ENCODE measurements at regions not wholly inside any gene's neighbourhood (a gene's known extent, or its start where the extent isn't known, plus 50 kb on each side); places are given as distances from the start of the nearest gene placed in this dataset.

DNA sequence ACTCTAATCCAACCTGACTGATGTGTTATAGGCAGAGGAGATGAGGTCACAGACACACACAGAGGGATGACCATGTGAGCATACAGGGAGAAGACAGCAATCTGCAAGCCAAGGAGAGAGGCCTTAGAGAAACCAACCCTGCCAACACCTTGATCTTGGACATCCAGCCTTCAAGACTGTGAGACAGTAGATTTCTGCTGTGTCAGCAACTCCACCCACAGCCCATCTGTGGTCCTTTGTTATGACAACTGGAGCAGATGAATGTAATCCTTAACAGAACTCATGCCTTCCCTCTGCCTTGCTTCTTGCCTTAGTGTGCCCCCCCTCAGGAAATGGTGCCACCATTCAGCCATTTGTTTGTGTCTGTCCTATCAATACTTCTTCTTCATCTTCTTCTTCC, 107.4 kb downstream of the NXNL2 start:
- no peak for TF ChIP-seq RAD21 (IDR thresholded peaks at IDR 0.05; ENCODE audit: low read depth)
- TF ChIP-seq NFIC (IDR thresholded peaks at IDR 0.05), result no peak
- TF ChIP-seq CREB1 (IDR thresholded peaks at IDR 0.05; ENCODE audit: low read depth), result no peak
- TF ChIP-seq YY1 (IDR thresholded peaks at IDR 0.05; ENCODE audit: low read depth), result no peak
- no peak for TF ChIP-seq MAX (IDR thresholded peaks at IDR 0.05)
